ENCODE measurements at regions not wholly inside any gene's neighbourhood (a gene's known extent, or its start where the extent isn't known, plus 50 kb on each side); places are given as distances from the start of the nearest gene placed in this dataset.

- no peaks in the 10 kb centered on the region for H3K4me1 Mint-ChIP-seq
- H3K9me3 Mint-ChIP-seq: no peaks in the 10 kb centered on the region
- H3K27ac Mint-ChIP-seq: no peak overlapping the region
- ChIA-PET CTCF (no interaction called here), POLR2A (no interaction called here)
- ATAC-seq (ENCODE audit: low read depth) (no peak), DNase-seq (no peak)
- H3K4me3 Mint-ChIP-seq: no peak overlapping the region
- TF ChIP-seq CTCF (IDR thresholded peaks at IDR 0.05): no peak
- no peaks in the 10 kb centered on the region for H3K36me3 Mint-ChIP-seq (ENCODE audit: low read depth)
- H3K27me3 Mint-ChIP-seq: no peaks in the 10 kb centered on the region
- intact Hi-C loops (cut with micrococcal nuclease): no loop called here
Observed at GRCh38 chr11:92790926-92791616, 178.4 kb upstream of the MTNR1B start.

- no peak for TF ChIP-seq CTCF (IDR thresholded peaks at IDR 0.05)
- intact Hi-C loops (cut with micrococcal nuclease): no loop called here
- H3K27ac Mint-ChIP-seq: no peak overlapping the region
- ATAC-seq (ENCODE audit: low read depth) (no peak), DNase-seq (no peak)
- H3K27me3 Mint-ChIP-seq: no peaks in the 10 kb centered on the region
- no peaks in the 10 kb centered on the region for H3K4me1 Mint-ChIP-seq
- no peak overlapping the region for H3K4me3 Mint-ChIP-seq
- ChIA-PET CTCF (no interaction called here), POLR2A (no interaction called here)
- H3K9me3 Mint-ChIP-seq: no peaks in the 10 kb centered on the region
- H3K36me3 Mint-ChIP-seq (ENCODE audit: low read depth): no peaks in the 10 kb centered on the region
Observed at GRCh38 chr11:92791886-92792285, 177.6 kb upstream of the MTNR1B start.

GRCh38 chr11:92793189-92793588 is 176.3 kb upstream of the MTNR1B start:
- ChIA-PET POLR2A (no interaction called here), CTCF (no interaction called here)
- no peak for TF ChIP-seq CTCF (IDR thresholded peaks at IDR 0.05)
- Mint-ChIP-seq H3K9me3 (no peaks in the 10 kb centered on the region), H3K4me1 (no peaks in the 10 kb centered on the region), H3K27me3 (no peaks in the 10 kb centered on the region), H3K27ac (no peak overlapping the region), H3K4me3 (no peak overlapping the region), H3K36me3 (ENCODE audit: low read depth) (no peaks in the 10 kb centered on the region)
- ATAC-seq (ENCODE audit: low read depth) (no peak), DNase-seq (no peak)
- intact Hi-C loops (cut with micrococcal nuclease): no loop called here

- POLR2A ChIA-PET: no interaction called here
- no peak for TF ChIP-seq CTCF (IDR thresholded peaks at IDR 0.05)
- Mint-ChIP-seq H3K27ac (no peak overlapping the region), H3K9me3 (no peaks in the 10 kb centered on the region), H3K36me3 (ENCODE audit: low read depth) (no peaks in the 10 kb centered on the region), H3K4me3 (no peak overlapping the region), H3K27me3 (no peaks in the 10 kb centered on the region), H3K4me1 (no peaks in the 10 kb centered on the region)
- CTCF ChIA-PET: no interaction called here
- ATAC-seq (ENCODE audit: low read depth): no peak
- DNase-seq: no peak
- intact Hi-C loops (cut with micrococcal nuclease): no loop called here
Observed at GRCh38 chr11:92794783-92795182, 174.7 kb upstream of the MTNR1B start.

GRCh38 chr11:92796744-92797143 is 172.7 kb upstream of the MTNR1B start:
- H3K4me1 Mint-ChIP-seq: no peaks in the 10 kb centered on the region
- no peaks in the 10 kb centered on the region for H3K27me3 Mint-ChIP-seq
- DNase-seq: no peak
- ChIA-PET POLR2A (no interaction called here), CTCF (no interaction called here)
- no peak overlapping the region for H3K4me3 Mint-ChIP-seq
- H3K27ac Mint-ChIP-seq: no peak overlapping the region
- H3K36me3 Mint-ChIP-seq (ENCODE audit: low read depth): no peaks in the 10 kb centered on the region
- ATAC-seq (ENCODE audit: low read depth): no peak
- no peaks in the 10 kb centered on the region for H3K9me3 Mint-ChIP-seq
- intact Hi-C loops (cut with micrococcal nuclease): no loop called here
- no peak for TF ChIP-seq CTCF (IDR thresholded peaks at IDR 0.05)

All from activated B cell treated with CpG ODN at 0.5 μM for 24 hours (primary cell).